Smooth muscle cell (in vitro differentiated cells): ENCODE measurements at regions not wholly inside any gene's neighbourhood (a gene's known extent, or its start where the extent isn't known, plus 50 kb on each side); places are given as distances from the start of the nearest gene placed in this dataset.

ENCODE experiments used
- DNase-seq: peaks from one replicate; lab custom pipeline; 2025; ENCODE audit not compliant: unreplicated experiment; lab: John Stamatoyannopoulos, UW
- H2AFZ ChIP-seq: fragments of 200-600 bp; sonication (generic); 2 replicates; pipeline ENCODE4 v1.6.0; 2016; ENCODE audit warnings: antibody characterized with exemption, low read depth, mild to moderate bottlenecking
- H3F3A ChIP-seq: fragments of 200-600 bp; sonication (generic); 2 replicates; pipeline ENCODE4 v1.6.0; 2017; ENCODE audit warnings: antibody characterized with exemption, low read depth
- H3K27ac ChIP-seq: fragments of 200-600 bp; sonication (generic); 2 replicates; pipeline ENCODE4 v1.5.1; 2016; ENCODE audit warnings: low read depth, mild to moderate bottlenecking
- H3K27me3 ChIP-seq: fragments of 200-600 bp; sonication (generic); 2 replicates; pipeline ENCODE4 v1.6.1; 2016; ENCODE audit warnings: low read depth, mild to moderate bottlenecking
- H3K36me3 ChIP-seq: fragments of 200-600 bp; sonication (generic); 2 replicates; pipeline ENCODE4 v1.5.1; 2016; ENCODE audit warnings: low read depth
- H3K4me1 ChIP-seq: fragments of 200-600 bp; sonication (generic); 2 replicates; pipeline ENCODE4 v1.5.1; 2016; ENCODE audit warnings: low read depth
- H3K4me2 ChIP-seq: fragments of 200-600 bp; sonication (generic); 2 replicates; pipeline ENCODE4 v1.6.0; 2016; ENCODE audit warnings: mild to moderate bottlenecking
- H3K4me3 ChIP-seq: fragments of 200-600 bp; sonication (generic); 2 replicates; pipeline ENCODE4 v1.5.1; 2016; ENCODE audit warnings: mild to moderate bottlenecking
- H3K79me2 ChIP-seq: fragments of 200-600 bp; sonication (generic); 2 replicates; pipeline ENCODE4 v1.6.0; 2016; ENCODE audit warnings: low read depth, mild to moderate bottlenecking
- H3K9ac ChIP-seq: fragments of 200-600 bp; sonication (generic); 2 replicates; pipeline ENCODE4 v1.6.0; 2016; ENCODE audit warnings: low read depth
- H3K9me3 ChIP-seq: fragments of 200-600 bp; sonication (generic); replicated peaks from 2 replicates; pipeline ENCODE4 v1.5.1; 2016; ENCODE audit warnings: low read depth
- H4K20me1 ChIP-seq: fragments of 200-600 bp; sonication (generic); 2 replicates; pipeline ENCODE4 v1.6.0; 2016; ENCODE audit warnings: low read depth
- CTCF ChIP-seq: fragments of 200-600 bp; sonication (generic); IDR thresholded peaks from 2 replicates; pipeline ENCODE4 v1.5.1; 2017; ENCODE audit warnings: borderline replicate concordance, mild to moderate bottlenecking, antibody characterized with exemption; ENCODE audit not compliant: insufficient read depth, poor library complexity, severe bottlenecking
- WGBS: methylation state at CpG from one replicate; pipeline ENCODE4 v1.1.7; 2016; ENCODE audit warnings: low lambda C conversion rate; 5-methylcytosine and 5-hydroxymethylcytosine counted together

DNA sequence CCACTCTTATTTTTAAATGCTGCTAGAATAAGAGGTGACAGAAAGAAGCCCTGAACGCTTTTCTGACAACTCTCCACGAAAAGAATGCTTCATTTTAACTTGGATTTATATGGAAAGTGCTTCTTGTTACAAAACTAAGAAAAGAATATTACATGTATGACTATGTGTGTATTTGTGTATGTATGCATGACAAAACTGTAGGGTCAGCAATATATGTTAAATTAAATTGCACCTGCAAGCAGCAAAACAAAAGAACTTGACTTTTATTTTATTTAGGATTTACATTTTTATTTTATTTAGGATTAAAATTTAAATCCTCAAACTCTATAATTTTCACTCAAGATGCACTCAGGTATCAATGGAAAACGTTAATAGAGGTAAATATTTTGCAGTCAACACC lies 187.1 kb downstream of the NR4A2 start:
- Histone ChIP-seq H3K27ac (no peak overlapping the region), H3F3A (no peaks in the 10 kb centered on the region), H3K4me3 (no peak overlapping the region), H4K20me1 (no peaks in the 10 kb centered on the region), H3K27me3 (no peaks in the 10 kb centered on the region), H3K79me2 (no peaks in the 10 kb centered on the region), H2AFZ (no peak overlapping the region), H3K9ac (no peak overlapping the region), H3K9me3 (no peaks in the 10 kb centered on the region), H3K36me3 (no peaks in the 10 kb centered on the region), H3K4me1 (no peaks in the 10 kb centered on the region), H3K4me2 (no peak overlapping the region)
- 83% methylated on average over 3 of the region's 3 CpGs for WGBS
- TF ChIP-seq CTCF = no peak
- no peak for DNase-seq

DNA sequence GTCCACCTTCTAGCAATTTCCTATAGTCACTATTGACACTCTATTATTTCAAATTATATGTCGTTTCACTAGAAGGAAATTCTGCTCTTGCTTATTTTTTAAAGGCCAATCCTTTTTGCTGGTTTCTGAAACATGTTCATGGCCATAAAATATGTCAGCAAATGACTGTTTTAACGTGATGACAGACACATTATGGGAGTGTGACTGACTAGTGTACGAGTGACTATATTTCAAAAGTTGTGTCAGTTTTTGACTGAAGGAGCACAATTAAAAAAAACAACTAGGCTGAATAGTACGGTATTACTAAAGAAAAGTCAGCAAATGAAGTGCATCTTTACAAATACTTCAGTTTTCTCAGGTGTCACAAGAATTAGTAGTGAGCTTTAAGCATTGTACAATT lies 196.0 kb downstream of the NR4A2 start:
- no peaks in the 10 kb centered on the region for H3K27me3 ChIP-seq
- WGBS = 76% methylated on average over 4 of the region's 4 CpGs
- no peak overlapping the region for H3K27ac ChIP-seq
- H3K79me2 ChIP-seq = no peaks in the 10 kb centered on the region
- no peak overlapping the region for H3K4me3 ChIP-seq
- TF ChIP-seq CTCF = no peak
- no peaks in the 10 kb centered on the region for H3K4me1 ChIP-seq
- H4K20me1 ChIP-seq = no peaks in the 10 kb centered on the region
- no peaks in the 10 kb centered on the region for H3F3A ChIP-seq
- no peak overlapping the region for H3K4me2 ChIP-seq
- DNase-seq = no peak
- no peaks in the 10 kb centered on the region for H3K9me3 ChIP-seq
- H2AFZ ChIP-seq = no peak overlapping the region
- no peak overlapping the region for H3K9ac ChIP-seq
- no peaks in the 10 kb centered on the region for H3K36me3 ChIP-seq

DNA sequence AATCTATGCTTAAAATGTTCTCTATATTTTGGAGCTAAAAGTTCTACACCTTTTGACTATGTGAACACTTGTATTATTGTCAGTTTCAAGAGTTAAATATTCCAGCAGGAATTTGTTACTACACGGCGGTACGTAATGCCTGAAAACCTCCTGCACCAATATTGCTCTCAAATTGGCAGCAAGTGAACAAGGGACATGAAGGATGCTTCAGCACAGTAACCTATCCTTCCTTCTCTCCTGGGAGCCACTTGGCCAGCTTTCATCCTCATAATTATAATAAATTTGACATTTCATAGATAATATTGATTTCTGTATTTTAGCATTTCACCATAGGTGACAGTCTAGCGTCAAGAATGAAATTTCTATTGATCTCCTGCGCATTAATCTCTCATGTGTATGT lies 197.6 kb downstream of the NR4A2 start:
- no peak for DNase-seq
- Histone ChIP-seq H2AFZ (no peak overlapping the region), H3K27me3 (no peaks in the 10 kb centered on the region), H3K4me1 (no peaks in the 10 kb centered on the region), H3K4me3 (no peak overlapping the region), H3K9me3 (no peaks in the 10 kb centered on the region), H3K79me2 (no peaks in the 10 kb centered on the region), H3F3A (no peaks in the 10 kb centered on the region), H3K27ac (no peak overlapping the region), H3K36me3 (no peaks in the 10 kb centered on the region), H4K20me1 (no peaks in the 10 kb centered on the region), H3K4me2 (no peak overlapping the region), H3K9ac (no peak overlapping the region)
- WGBS = 94% methylated on average over 5 of the region's 5 CpGs
- TF ChIP-seq CTCF = no peak

DNA sequence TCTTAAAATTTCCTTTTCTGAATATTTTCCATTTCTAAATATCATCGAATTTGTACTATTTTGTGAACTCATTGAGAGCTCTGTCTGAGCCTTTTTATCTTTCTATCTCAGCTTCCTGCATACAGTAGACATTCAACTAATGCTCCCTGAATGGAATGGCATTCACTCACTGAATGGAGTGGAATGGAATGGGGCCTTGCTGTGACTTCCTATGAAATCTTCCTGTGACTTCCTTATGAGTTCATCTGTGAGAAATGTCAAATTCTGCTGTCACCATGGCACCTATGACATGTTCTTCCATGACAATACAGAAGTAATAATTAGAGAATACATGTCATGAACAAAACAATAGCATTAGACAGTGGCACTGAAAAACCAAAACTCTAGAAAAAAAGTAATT lies 199.6 kb downstream of the NR4A2 start:
- Histone ChIP-seq H4K20me1 (no peaks in the 10 kb centered on the region), H3F3A (no peaks in the 10 kb centered on the region), H3K27me3 (no peaks in the 10 kb centered on the region), H3K27ac (no peak overlapping the region), H3K36me3 (no peaks in the 10 kb centered on the region), H3K4me2 (no peak overlapping the region), H3K9ac (no peak overlapping the region), H3K9me3 (no peaks in the 10 kb centered on the region), H3K4me3 (no peak overlapping the region), H3K4me1 (no peaks in the 10 kb centered on the region), H3K79me2 (no peaks in the 10 kb centered on the region), H2AFZ (no peak overlapping the region)
- TF ChIP-seq CTCF = no peak
- WGBS = 88% methylated on average over 1 of the region's 1 CpG
- DNase-seq = no peak
